Peyer's patch (tissue), 4 donors: ENCODE measurements at regions not wholly inside any gene's neighbourhood (a gene's known extent, or its start where the extent isn't known, plus 50 kb on each side); places are given as distances from the start of the nearest gene placed in this dataset.

Source experiments
- DNase-seq, 3 donors: peaks; one replicate each; pipeline ENCODE4 v3.0.0-alpha.2; 2017 to 2019
- H3K27ac ChIP-seq, 4 donors: fragments of 200-600 bp; sonication (generic); one replicate each; pipeline ENCODE4 v1.5.1; 2016 to 2019
- H3K27me3 ChIP-seq, 2 donors: fragments of 200-600 bp; sonication (generic); one replicate each; pipeline ENCODE4 v1.5.1; 2019
- H3K36me3 ChIP-seq, 3 donors: fragments of 200-600 bp; sonication (generic); one replicate each; pipeline ENCODE4 v1.5.1; 2016 to 2019
- H3K4me1 ChIP-seq, 4 donors: fragments of 200-600 bp; sonication (generic); one replicate each; pipeline ENCODE4 v1.5.1; 2016 to 2019
- H3K4me3 ChIP-seq, 4 donors: fragments of 200-600 bp; sonication (generic); 1 replicate in 3 of 4; 2 replicates in 1 of 4; pipeline ENCODE4 v1.5.1; 2016 to 2019; ENCODE audit warnings: mild to moderate bottlenecking in 1 of 4
- H3K9me3 ChIP-seq, 4 donors: fragments of 200-600 bp; sonication (generic); one replicate each; pipeline ENCODE4 v1.5.1; 2016 to 2019; ENCODE audit warnings: mild to moderate bottlenecking in 1 of 4
- CTCF ChIP-seq, 6 experiments: fragments of 450-650 bp in 4 of 6; fragments of 200-600 bp in 2 of 6; sonication (generic) in 1 of 6; IDR thresholded peaks; one replicate each; pipeline ENCODE4 v1.5.1; 2017 to 2019; ENCODE audit warnings: antibody characterized with exemption in 6 of 6, mild to moderate bottlenecking in 3 of 6, moderate library complexity in 1 of 6
- POLR2A ChIP-seq, 2 donors: fragments of 450-650 bp; IDR thresholded peaks; one replicate each; pipeline ENCODE4 v1.5.1; 2017; ENCODE audit warnings: antibody characterized with exemption in 2 of 2, mild to moderate bottlenecking in 2 of 2, moderate library complexity in 2 of 2

- no peak overlapping the region for H3K4me3 ChIP-seq
- peaks cover 3 to 9% (median 6%) of the 10 kb centered on the region in 4 donors for H3K4me1 ChIP-seq
- no peaks in the 10 kb centered on the region for H3K36me3 ChIP-seq
- TF ChIP-seq POLR2A (IDR thresholded peaks at IDR 0.05) (no peak), CTCF (IDR thresholded peaks at IDR 0.05) (no peak)
- no peak for DNase-seq
- no peaks in the 10 kb centered on the region for H3K9me3 ChIP-seq
- H3K27me3 ChIP-seq, result no peaks in the 10 kb centered on the region
- H3K27ac ChIP-seq, result no peak overlapping the region
Measured at GRCh38 chr5:173735691-173736090, 119.2 kb upstream of the BOD1 start.

GRCh38 chr5:173736374-173736773 is 119.9 kb upstream of the BOD1 start:
- peaks cover 3 to 9% (median 6%) of the 10 kb centered on the region in 4 donors for H3K4me1 ChIP-seq
- peak overlapping the region in 3 of 4 donors; percentile 40 to 64 (median 49) for H3K27ac ChIP-seq
- no peak overlapping the region for H3K4me3 ChIP-seq
- no peaks in the 10 kb centered on the region for H3K27me3 ChIP-seq
- no peak for TF ChIP-seq CTCF (IDR thresholded peaks at IDR 0.05)
- TF ChIP-seq POLR2A (IDR thresholded peaks at IDR 0.05), result no peak
- H3K9me3 ChIP-seq, result no peaks in the 10 kb centered on the region
- no peaks in the 10 kb centered on the region for H3K36me3 ChIP-seq
- DNase-seq, result peak in 2 of 3 donors; percentile 79 to 81

GRCh38 chr5:173736923-173737412 is 120.5 kb upstream of the BOD1 start:
- TF ChIP-seq POLR2A (IDR thresholded peaks at IDR 0.05) (no peak), CTCF (IDR thresholded peaks at IDR 0.05) (no peak)
- Histone ChIP-seq H3K9me3 (no peaks in the 10 kb centered on the region), H3K27me3 (no peaks in the 10 kb centered on the region), H3K27ac (peak overlapping the region; percentile 40 to 64 (median 47)), H3K4me1 (peaks cover 3 to 9% (median 6%) of the 10 kb centered on the region in 4 donors), H3K4me3 (no peak overlapping the region), H3K36me3 (no peaks in the 10 kb centered on the region)
- DNase-seq, result peak; percentile 64 to 89 (median 69)

GRCh38 chr5:173739741-173740140 is 123.3 kb upstream of the BOD1 start:
- no peaks in the 10 kb centered on the region for H3K27me3 ChIP-seq
- no peaks in the 10 kb centered on the region for H3K36me3 ChIP-seq
- no peak for DNase-seq
- TF ChIP-seq CTCF (IDR thresholded peaks at IDR 0.05) (no peak), POLR2A (IDR thresholded peaks at IDR 0.05) (no peak)
- H3K9me3 ChIP-seq, result no peaks in the 10 kb centered on the region
- H3K4me1 ChIP-seq, result peaks cover 3 to 10% (median 7%) of the 10 kb centered on the region in 4 donors
- no peak overlapping the region for H3K27ac ChIP-seq
- no peak overlapping the region for H3K4me3 ChIP-seq

- TF ChIP-seq POLR2A (IDR thresholded peaks at IDR 0.05), result no peak
- TF ChIP-seq CTCF (IDR thresholded peaks at IDR 0.05), result no peak
- peaks cover 3 to 12% (median 7%) of the 10 kb centered on the region in 4 donors for H3K4me1 ChIP-seq
- H3K27ac ChIP-seq, result no peak overlapping the region
- peak in 1 of 3 donors; percentile 10 for DNase-seq
- no peak overlapping the region for H3K4me3 ChIP-seq
- H3K27me3 ChIP-seq, result no peaks in the 10 kb centered on the region
- H3K36me3 ChIP-seq, result no peaks in the 10 kb centered on the region
- H3K9me3 ChIP-seq, result no peaks in the 10 kb centered on the region
Measured at GRCh38 chr5:173740400-173740799, 124.0 kb upstream of the BOD1 start.

GRCh38 chr5:173741087-173741486 is 124.6 kb upstream of the BOD1 start:
- peaks cover 3 to 12% (median 7%) of the 10 kb centered on the region in 4 donors for H3K4me1 ChIP-seq
- H3K36me3 ChIP-seq, result no peaks in the 10 kb centered on the region
- no peak overlapping the region for H3K27ac ChIP-seq
- no peaks in the 10 kb centered on the region for H3K9me3 ChIP-seq
- DNase-seq, result peak in 1 of 3 donors; percentile 14
- no peak for TF ChIP-seq CTCF (IDR thresholded peaks at IDR 0.05)
- TF ChIP-seq POLR2A (IDR thresholded peaks at IDR 0.05), result no peak
- no peaks in the 10 kb centered on the region for H3K27me3 ChIP-seq
- no peak overlapping the region for H3K4me3 ChIP-seq
